ENCODE measurements at regions not wholly inside any gene's neighbourhood (a gene's known extent, or its start where the extent isn't known, plus 50 kb on each side); places are given as distances from the start of the nearest gene placed in this dataset.
"Not testable (repeated sequence)": the region's sequence is repeated elsewhere in the genome, so short reads cannot be mapped to it uniquely, and the experiment has no call there.

DNA sequence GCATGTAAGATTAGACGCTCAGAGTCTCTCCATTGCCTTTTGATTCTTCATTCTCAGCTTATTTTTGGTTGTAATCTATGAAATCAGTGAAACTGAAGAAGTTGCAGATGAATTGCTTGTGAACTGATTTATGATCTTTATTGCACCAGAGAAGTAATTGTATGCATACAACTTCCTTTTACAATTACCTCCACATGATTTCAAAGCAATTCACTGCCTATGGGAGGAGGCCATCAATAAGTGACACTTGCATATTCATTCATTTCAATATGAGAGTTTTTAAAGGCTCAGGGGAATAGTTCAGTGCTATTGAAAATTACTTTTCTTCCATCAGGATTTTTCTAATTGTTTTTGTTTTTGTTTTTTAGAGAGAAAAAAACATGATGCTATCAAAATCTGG is 222.3 kb downstream of the NKX6-1 start:
- no peak for DNase-seq

DNA sequence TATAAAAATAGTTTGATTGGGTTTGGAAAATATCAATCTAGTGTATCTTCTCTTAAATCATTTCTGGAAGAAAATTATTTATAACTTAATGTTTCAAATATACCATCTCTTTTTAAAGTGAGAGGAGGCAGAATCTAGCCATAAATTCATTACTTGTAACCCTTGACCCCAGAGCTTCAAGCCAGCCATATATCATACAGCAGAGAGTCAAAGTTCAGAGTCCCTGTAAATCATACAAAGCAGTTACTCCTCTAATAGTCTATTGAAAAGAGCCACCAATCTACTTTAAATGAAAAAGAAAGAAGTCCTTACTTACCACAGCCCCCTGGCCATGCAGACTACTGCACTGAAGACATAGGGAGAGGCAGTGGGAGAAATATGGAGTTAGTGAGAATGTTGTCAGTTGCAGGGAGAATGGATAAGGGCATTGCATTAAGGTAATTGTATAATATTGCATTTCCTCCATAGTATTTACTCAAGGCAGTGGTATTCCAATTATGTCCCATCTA is 229.5 kb downstream of the NKX6-1 start:
- DNase-seq = no peak

DNA sequence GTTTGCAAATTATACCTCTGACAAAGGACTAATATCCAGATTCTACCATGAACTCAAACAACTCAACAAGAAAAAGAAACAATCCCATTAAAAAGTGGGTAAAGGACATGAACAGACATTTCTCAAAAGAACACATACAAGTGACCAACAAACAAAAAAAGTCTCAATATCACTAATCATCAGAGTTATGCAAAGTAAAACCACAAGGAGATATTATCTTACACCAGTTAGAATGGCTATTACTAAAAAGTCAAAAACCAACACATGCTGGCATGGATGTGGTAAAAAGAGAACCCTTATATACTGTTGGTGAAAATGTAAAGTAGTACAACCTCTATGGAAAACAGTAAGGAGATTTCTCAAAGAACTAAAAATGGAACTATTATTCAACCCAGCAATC is 234.4 kb downstream of the NKX6-1 start:
- DNase-seq = no peak

DNA sequence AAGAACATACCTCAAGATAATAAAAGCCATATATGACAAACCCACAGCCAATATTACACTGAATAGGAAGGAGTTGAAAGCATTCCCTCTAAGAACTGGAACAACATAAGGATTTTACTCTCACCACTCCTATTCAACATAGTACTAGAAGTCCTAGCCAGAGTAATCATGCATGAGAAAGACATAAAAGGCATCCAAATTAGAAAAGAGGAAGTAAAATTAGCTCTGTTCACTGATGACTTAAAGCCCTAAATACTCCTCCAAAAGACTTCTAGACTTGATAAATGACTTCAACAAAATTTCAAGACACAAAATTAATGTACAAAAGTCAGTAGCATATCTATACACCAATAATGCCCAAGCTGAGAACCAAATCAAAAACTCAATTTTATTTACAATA is 235.7 kb downstream of the NKX6-1 start:
- DNase-seq = no peak

DNA sequence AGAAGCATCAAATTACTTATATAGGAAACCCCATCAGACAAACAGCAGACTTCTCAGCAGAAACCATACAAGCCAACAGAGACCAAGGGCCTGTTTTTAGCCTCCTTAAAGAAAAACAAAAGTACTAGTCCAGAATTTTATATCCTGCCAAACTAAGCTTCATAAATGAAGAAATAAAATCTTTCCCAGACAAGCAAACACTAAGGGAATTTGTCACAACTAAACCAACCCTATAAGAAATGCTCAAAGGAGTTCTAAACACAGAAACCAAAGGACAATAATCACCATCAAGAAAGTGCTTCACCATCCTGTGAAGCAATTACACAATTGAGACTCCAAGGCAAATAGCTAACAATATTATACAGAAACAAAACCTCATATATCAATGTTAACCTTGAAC is 238.6 kb downstream of the NKX6-1 start:
- no peak for DNase-seq

DNA sequence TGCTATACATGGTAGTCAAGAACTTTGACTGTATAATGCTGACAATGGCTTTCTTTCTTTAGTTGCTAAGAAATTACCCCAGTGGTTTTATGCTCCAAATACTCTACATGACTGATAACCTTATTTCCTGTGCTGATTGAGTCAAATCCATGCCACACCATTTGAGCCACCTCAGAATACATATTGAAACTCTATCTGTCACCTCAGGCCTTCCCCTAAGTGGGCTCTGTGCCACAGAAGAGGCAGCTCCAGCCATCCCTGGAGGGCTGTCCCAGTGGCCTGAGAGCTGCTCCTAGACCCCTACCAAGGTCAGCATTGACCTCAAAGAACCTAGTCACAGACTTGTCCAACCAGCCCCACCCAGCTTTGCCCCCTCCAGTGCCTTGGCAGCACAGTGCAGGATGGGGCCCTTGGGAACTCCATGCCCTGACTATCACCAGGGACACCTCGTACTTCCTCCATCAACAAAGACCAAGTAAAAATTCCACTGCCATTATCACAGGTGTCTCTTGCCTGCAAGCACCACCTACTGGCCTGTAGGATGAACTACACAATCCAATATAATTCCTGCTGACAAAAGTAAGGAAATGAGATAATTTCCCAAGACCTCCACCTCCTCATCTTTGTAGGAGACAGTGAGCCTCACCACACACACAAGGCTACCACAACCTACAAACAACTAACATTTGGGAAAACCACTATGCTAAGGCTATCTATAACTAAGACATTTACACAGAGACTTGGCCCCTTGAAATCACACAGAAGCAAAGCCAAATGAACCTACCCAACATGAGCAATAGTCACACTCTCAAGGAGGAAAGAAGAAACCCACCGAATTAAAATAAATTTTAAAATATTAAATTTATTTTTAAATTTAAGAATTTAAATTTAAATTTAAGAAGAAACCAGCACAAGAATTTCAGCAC is 239.9 kb downstream of the NKX6-1 start:
- peak; percentile 72 for DNase-seq

DNA sequence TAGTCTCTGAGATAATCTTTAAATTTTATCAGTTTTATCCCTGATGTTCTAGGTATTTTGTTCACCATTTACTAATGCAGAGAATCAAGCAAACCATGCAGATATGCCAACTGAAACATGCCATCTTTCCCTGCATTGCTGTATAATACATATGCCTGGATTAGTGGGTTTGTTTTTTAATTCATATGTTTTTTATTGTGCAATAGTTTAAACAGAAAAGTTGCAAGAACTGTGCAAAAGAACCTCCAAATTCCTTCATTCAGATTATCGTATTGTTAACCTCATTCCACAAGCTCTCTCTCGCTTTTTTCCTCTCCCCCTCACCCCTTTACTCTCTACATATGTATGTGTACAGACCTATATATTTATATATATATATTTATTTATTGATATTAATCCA is 244.6 kb downstream of the NKX6-1 start:
- DNase-seq = no peak

DNA sequence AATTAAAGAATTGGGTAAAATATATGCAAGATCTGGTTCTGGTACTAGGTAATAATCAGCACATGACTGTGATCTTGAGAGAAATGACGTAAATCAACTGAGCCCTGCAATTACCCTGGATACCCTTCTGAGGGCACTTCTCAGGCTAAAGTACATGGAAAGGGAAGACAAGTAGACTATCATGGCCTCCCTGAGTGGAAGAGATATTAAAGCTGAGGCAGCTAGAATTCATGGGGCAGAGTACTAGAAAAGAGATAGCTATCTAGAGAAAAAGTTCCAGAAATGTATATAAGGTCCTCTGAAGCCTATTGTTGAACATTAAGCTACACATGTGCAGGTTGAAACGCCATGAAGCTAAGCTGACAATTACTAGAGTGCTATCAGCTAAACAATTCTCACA is 249.6 kb downstream of the NKX6-1 start:
- DNase-seq = no peak

DNA sequence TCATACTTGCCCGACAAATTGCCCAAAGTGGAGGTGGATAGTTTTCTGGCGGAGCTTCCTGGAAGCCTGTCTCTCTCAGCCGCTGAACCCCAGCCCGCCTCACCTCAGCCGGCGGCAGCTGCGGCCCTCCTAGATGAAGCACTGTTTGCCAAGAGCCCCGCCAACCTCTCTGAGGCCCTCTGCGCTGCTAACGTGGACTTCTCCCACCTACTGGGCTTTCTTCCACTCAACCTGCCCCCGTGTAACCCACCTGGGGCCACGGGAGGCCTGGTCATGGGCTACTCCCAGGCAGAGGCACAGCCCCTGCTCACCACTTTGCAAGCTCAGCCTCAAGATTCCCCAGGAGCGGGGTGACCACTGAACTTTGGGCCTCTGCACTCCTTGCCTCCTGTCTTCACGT is 254.1 kb downstream of the NKX6-1 start:
- not testable (repeated sequence) for DNase-seq

DNA sequence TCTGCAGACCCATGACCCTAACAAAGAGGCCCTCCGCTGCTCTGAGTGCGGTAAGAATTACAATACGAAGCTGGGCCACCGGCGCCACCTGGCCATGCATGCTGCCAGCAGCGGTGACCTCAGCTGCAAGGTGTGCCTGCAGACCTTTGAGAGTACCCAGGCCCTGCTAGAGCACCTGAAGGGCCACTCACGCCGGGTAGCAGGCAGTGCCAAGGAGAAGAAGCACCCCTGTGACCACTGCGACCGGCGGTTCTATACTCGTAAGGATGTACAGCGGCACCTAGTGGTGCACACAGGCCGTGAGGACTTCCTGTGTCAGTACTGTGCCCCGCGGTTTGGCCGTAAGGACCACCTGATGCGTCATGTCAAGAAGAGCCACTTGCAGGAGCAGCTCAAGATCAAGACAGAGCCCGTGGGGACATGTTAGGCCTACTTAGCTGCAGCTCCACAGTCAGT is 254.7 kb downstream of the NKX6-1 start:
- DNase-seq = not testable (repeated sequence)

DNA sequence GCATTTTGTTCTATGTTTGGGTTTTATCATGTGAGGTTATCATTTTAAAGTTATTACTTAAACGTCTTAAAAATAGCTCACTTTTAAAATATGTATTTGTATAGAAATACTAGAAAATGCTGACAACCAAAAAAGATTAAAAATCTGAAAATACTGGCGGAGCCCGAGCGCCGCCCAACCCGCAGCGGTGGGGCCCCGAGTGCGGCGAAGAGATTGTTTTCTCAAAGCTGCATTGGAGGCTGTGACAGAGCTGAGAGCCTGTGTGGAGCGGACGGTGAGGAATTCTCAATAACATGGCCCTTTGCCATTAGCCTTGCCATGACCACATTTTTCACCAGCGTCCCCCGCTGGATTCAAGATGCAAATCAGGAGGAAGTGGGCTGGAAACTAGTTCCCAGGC is 255.4 kb downstream of the NKX6-1 start:
- no peak for DNase-seq

DNA sequence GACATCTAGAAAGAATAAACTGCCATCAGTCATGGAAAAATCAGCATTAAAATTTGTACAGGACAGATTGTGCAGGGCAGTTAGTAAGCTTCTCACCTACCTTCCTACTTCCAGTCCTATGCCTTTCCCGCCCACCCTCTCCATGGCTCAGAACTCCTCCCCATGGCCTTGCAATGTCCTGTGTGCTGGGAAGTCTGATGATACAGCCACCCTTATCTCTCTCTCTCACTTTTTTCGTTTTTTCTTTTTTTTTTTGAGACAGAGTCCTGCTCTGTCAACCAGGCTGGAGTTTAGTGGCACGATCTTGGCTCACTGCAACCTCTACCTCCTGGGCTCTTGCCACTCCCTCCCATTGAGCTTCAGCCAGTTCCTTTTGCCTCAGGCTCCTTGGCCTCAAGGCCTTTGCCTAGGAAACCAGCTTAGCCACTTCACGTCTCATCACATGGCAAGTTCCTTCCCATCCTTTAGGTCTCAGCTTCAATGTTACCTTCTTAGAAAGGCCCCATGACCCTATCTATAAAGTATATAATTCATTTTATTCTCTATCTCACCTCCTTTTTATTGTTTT is 259.7 kb downstream of the NKX6-1 start:
- no peak for DNase-seq

DNA sequence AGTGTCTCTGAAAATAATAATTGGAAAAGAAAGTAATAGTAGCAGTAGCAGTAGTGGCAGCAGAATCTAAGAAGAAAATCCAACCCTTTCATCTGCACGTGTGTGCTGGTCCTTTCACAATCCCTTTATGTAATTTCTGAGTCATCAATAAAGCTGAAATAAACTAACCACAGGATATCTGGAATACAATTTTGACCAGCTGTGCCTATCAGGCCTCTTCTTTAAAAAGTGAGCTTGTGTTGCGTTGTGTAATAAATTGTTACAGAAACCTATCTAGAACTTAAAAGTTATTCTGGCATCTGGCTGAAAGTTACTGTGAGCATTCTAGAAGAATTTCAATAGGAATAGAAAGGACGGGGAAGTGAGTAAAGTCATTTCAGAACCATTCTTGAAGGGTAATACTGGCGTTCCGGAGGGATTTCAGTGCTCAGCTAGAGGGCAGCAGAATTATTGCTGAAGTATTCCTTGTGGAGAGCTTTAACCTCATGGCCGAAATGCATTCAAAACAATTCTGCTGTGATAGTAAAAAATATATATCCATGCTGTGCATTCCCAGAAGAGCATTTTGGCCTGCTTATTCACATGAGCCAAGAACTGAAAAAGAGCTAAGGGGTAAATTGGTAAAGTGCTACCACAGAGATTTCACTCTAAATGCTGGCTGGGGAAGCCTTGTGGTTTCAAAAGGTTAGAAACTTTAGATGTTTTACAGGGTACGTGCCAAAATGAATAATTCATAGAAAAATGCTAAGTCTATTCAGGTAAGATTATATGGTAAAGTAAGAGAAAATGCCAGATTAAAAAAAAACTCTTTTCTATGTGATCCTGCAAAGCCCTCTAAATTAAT is 260.6 kb downstream of the NKX6-1 start:
- DNase-seq = no peak

DNA sequence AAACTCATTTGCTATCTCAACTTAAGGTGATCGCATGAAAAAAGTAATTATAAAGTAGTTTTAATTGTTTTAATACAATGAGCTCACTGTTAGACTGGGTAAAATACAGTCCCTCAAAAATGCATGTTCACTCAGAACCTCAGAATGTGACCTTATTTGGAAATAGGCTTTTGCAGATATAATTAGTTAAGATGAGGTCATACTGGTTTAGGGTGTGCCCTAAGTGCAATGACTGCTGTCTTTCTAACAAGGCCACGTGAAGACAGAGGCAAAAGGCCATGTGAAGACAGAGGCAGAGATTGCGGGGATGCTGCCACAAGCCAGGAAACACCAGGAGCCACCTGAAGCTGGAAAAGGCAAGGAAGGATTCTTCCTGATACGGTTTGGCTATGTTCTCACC is 262.1 kb downstream of the NKX6-1 start:
- no peak for DNase-seq

DNA sequence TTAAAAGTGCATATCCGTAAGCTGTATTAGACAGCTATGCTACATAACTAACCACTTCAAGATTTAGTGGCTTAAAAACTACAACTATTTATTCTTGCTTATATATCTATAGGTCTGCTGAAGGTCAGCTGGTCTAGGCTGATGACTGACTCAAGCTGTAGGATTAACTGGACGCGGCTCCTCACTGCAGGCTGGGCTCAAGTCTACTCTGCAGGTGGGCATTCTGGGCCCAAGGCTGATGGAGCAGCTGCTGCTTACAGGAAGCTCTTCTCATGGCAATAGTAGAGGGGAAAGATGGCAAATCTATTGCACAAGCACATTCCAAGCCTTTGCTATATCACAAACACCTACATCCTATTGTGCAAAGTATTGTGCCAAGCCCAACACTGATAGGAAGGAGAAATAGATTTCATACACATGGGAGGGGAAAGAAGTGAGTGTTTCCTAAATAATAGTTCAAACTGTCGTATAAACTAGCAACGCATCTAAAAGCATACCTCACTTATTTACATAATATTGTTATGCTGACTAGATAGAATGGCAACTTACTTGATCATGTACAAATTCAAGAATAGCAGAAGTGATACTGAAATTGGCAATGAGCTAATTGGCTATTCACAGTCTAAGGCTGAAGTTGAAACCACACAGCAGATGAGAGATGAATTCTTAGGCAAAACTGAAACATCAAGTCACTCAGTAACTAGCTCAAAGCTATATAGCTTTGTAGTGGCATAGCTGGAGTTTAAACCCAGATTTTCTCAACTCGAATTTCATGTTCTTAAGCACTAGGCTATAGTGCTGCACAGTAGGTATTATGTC is 263.8 kb downstream of the NKX6-1 start:
- DNase-seq = no peak

DNA sequence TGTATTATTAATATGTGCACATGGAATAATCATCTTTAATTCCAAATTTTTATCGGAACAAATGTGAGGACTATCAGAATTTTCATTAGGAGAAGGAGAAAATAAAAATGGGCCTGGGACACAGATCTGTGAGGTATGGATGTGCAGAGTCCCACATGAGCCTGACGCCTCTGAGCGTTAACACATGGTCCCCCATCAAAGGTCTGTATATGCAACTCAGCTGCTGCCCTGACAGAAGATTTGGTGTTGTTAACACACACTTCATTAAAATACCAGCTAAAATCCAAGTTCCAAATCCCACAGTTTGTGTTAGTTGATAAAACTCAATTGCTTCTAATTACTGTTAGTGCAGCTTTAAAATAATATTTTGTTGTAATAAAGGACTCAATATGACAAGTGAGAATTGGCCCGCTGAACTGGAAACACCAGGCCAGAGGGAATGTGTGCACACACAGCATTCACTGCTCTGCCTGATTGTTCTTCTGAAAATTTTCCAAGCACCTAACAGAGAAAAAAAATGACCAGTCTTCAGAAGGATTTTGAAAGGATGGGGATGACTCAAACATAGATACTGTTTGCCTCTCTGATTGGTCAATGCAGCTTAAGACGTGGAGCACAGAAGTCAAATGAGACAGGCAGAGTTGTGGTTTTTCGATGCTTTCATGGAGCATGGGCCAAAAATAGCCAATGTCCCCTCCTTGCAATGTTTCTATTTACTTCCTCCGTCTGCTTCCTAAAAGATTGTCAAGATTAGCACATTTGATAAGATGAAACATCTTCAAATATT is 266.6 kb downstream of the NKX6-1 start:
- DNase-seq = no peak

DNA sequence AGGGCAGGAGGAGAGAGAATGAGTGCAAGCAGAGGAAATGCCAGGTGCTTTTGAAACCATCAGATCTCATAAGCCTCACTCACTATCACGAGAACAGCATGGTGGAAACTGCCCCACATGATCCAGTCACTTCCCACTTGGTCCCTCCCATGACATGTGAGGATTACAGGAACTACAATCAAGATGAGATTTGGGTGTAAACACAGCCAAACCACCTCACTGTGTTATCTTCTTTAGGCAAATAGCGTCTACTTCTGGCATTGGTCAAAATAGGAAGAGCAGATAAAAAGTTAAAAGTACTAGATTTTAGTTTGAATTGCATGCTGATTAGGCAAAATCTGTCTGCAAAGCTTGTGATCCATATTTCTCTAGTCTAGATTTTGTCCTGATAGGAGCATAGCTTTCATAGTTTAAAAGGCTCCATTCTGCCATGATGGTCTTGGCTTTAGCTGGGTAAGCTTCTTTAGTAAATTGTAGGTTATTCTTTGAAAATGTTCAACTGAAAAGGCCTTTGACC is 267.5 kb downstream of the NKX6-1 start:
- no peak for DNase-seq

DNA sequence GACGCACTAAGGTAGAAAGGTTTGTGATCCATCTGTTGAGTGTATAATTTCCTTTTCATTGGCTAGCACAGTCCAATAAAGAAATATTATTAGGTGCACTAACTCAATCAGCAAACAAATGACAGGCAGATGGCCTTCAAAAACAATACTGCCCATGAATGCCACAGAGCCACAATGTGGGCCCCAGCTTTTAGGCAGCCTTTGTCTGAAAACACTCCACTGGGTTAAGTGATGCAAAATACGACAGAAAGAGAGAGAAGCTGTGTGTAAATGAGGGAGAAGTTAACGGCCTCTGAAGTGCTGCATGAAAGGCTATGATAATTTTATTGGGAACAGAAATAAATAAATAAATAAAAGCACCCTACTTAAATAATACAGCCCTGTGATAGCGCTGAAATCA is 274.6 kb downstream of the NKX6-1 start:
- no peak for DNase-seq

DNA sequence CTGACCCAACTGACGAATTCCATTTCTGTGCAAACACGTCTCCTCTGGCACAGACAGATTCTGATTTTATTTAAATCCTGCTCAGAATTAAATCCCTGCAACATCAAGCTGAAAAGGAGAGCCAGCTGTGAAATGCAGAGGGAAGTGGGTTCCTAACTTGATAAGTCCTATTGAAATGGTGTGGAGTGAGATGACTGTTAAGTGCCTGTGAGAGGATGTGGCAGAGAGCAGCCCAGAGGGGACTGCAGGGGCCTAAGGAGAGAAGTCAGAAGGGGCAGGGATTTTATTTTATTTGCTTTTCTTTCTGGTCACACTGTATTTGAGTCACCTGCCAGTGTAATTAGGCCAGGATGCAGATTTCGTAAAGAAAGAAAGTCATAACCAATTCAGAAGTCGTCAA is 277.4 kb downstream of the NKX6-1 start:
- no peak for DNase-seq

DNA sequence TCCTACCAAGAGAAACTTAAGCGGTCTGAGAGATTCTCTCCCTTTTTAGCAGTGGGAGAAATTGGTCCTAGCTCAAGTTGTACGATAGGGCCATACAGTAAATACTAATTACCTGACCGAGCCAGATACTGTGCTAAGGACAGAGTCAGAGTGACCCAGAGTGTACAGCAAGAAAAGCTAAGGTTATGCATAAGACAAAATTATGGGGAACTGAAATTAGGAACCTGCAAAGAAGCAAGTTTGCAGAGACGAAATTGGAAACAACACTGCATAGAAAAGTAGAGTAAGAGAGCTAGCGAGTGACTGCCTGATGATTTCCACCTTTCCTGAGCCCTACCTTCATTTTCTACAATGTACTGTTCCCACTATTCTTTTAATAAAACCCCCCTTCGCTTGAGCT is 278.1 kb downstream of the NKX6-1 start:
- DNase-seq = no peak

DNA sequence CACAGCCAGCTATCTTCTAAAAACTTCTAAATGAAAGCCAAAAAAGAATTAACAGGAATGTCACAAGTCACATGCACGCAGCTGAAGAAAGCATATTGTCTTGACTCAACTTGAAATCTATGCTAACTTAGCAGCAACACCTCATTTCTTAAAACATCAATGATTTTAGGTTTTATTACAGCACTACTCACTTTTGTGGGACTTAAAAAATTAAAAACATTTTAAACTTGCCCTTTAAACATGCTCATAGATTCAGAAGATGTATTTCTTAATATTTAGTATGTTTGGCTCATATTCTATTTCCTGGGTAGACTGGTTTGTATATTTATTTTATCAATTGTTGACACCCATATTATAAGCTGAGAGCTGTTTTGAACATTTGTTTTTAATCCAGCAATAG is 279.4 kb downstream of the NKX6-1 start:
- no peak for DNase-seq

All from DMS53 (cell line).